PC-3 (cell line): ENCODE measurements at regions not wholly inside any gene's neighbourhood (a gene's known extent, or its start where the extent isn't known, plus 50 kb on each side); places are given as distances from the start of the nearest gene placed in this dataset.

ENCODE experiments used
- ATAC-seq: fragments of 200-7000 bp; cut with Tn5 transposase; 2 replicates; pipeline ENCODE4 v1.9.1; 2020; ENCODE audit warnings: mild to moderate bottlenecking, moderate library complexity
- BruUV-seq: library from RNA; stranded (reverse); fragments of 400-500 nt; replicated peaks from 2 replicates; lab custom pipeline; 2021; lab: Mats Ljungman, UMichigan
- CTCF ChIA-PET: fragments of 300-600 bp; sonication (Branson Sonifier 250); formaldehyde crosslinking; loops from one replicate; lab custom pipeline; 2022; ENCODE audit warnings: antibody characterized with exemption; lab: Charles Lee
- POLR2A ChIA-PET: fragments of 300-600 bp; sonication (Branson Sonifier 250); formaldehyde crosslinking; loops from one replicate; lab custom pipeline; 2022; ENCODE audit warnings: antibody characterized with exemption; ENCODE audit not compliant: unreplicated experiment; lab: Charles Lee
- DNase-seq: peaks from one replicate; pipeline ENCODE4 v3.0.0-alpha.2; 2015
- H2AFZ ChIP-seq: fragments of 300-600 bp; sonication (generic); 2 replicates; pipeline ENCODE4 v1.6.0; 2016; ENCODE audit warnings: antibody characterized with exemption, low read length
- H3F3A ChIP-seq: fragments of 300-600 bp; sonication (generic); one replicate; pipeline ENCODE4 v1.6.0; 2017; ENCODE audit warnings: antibody characterized with exemption, low read length, control low read depth, mild to moderate bottlenecking; ENCODE audit not compliant: unreplicated experiment
- H3K27ac ChIP-seq: fragments of 300-600 bp; sonication (generic); 2 replicates; pipeline ENCODE4 v1.5.1; 2016; ENCODE audit warnings: mild to moderate bottlenecking, low read length
- H3K27me3 ChIP-seq: fragments of 300-600 bp; sonication (generic); 2 replicates; pipeline ENCODE4 v1.6.1; 2016; ENCODE audit warnings: low read length, mixed read lengths
- H3K36me3 ChIP-seq: fragments of 300-600 bp; sonication (generic); 2 replicates; pipeline ENCODE4 v1.6.1; 2016; ENCODE audit warnings: low read depth, mixed run types, low read length, mixed read lengths
- H3K4me1 ChIP-seq: fragments of 300-600 bp; sonication (generic); 2 replicates; pipeline ENCODE4 v1.5.1; 2016; ENCODE audit warnings: low read length; ENCODE audit not compliant: insufficient read depth
- H3K4me2 ChIP-seq: fragments of 300-600 bp; sonication (generic); 2 replicates; pipeline ENCODE4 v1.6.0; 2016; ENCODE audit warnings: low read length
- H3K4me3 ChIP-seq: fragments of 300-600 bp; sonication (generic); 2 replicates; pipeline ENCODE4 v1.5.1; 2016; ENCODE audit warnings: mild to moderate bottlenecking, low read length, mixed read lengths
- H3K79me2 ChIP-seq: fragments of 300-600 bp; sonication (generic); 2 replicates; pipeline ENCODE4 v1.6.1; 2017; ENCODE audit warnings: low read length, mixed read lengths
- H3K9ac ChIP-seq: fragments of 300-600 bp; sonication (generic); 2 replicates; pipeline ENCODE4 v1.6.0; 2016; ENCODE audit warnings: mild to moderate bottlenecking, low read length
- H3K9me2 ChIP-seq: fragments of 300-600 bp; sonication (generic); replicated peaks from 2 replicates; pipeline ENCODE4 v1.6.1; 2016; ENCODE audit warnings: mixed run types, low read length, mixed read lengths
- H3K9me3 ChIP-seq: fragments of 300-600 bp; sonication (generic); 2 replicates; pipeline ENCODE4 v1.6.1; 2016; ENCODE audit warnings: low read length, mixed read lengths
- H4K20me1 ChIP-seq: fragments of 300-600 bp; sonication (generic); 2 replicates; pipeline ENCODE4 v1.6.1; 2016; ENCODE audit warnings: low read length, mixed read lengths
- CTCF ChIP-seq: fragments of 300-600 bp; sonication (generic); conservative IDR thresholded peaks from 2 replicates; pipeline ENCODE4 v1.5.1; 2017; ENCODE audit warnings: antibody characterized with exemption, low read depth, mild to moderate bottlenecking, low read length
- EZH2 ChIP-seq: fragments of 300-600 bp; sonication (generic); IDR thresholded peaks from one replicate; pipeline ENCODE4 v1.6.1; 2017; ENCODE audit warnings: antibody characterized with exemption, mild to moderate bottlenecking, low read length; ENCODE audit not compliant: unreplicated experiment
- EZH2phosphoT487 ChIP-seq: fragments of 300-600 bp; sonication (generic); IDR thresholded peaks from 2 replicates; pipeline ENCODE4 v1.6.1; 2018; ENCODE audit warnings: mild to moderate bottlenecking, antibody characterized with exemption, low read length, borderline replicate concordance
- intact Hi-C: fragments of 100-400 bp; cut with micrococcal nuclease; formaldehyde crosslinking; loops from 2 replicates; pipeline ENCODE4 v1.9.0; 2023

- no TSS peak for BruUV-seq
- Histone ChIP-seq H3K4me3 (no peak overlapping the region), H3K9me3 (no peaks in the 10 kb centered on the region), H3K9ac (no peak overlapping the region), H4K20me1 (no peaks in the 10 kb centered on the region), H3K9me2 (no peaks in the 10 kb centered on the region), H3K79me2 (no peaks in the 10 kb centered on the region), H3K27me3 (no peaks in the 10 kb centered on the region), H3K27ac (no peak overlapping the region), H3K4me2 (no peak overlapping the region), H2AFZ (no peak overlapping the region), H3K4me1 (no peaks in the 10 kb centered on the region), H3F3A (no peaks in the 10 kb centered on the region), H3K36me3 (no peaks in the 10 kb centered on the region)
- ChIA-PET CTCF (no interaction called here), POLR2A (no interaction called here)
- intact Hi-C loops: loop anchor here (10.0 kb wide), 1 partner anchor 779 kb away; the partner anchor contains the start of gene MEIS1
- ATAC-seq (no peak), DNase-seq (no peak)
- TF ChIP-seq EZH2phosphoT487 (no peak), CTCF (no peak), EZH2 (no peak)
Measured at GRCh38 chr2:67213677-67214402, 183.3 kb upstream of the ETAA1 start.

- CTCF ChIA-PET: no interaction called here
- Histone ChIP-seq H3K9ac (no peak overlapping the region), H3K9me3 (no peaks in the 10 kb centered on the region), H3K36me3 (no peaks in the 10 kb centered on the region), H3F3A (no peaks in the 10 kb centered on the region), H3K4me2 (no peak overlapping the region), H3K79me2 (no peaks in the 10 kb centered on the region), H4K20me1 (no peaks in the 10 kb centered on the region), H3K9me2 (no peaks in the 10 kb centered on the region), H3K4me1 (no peaks in the 10 kb centered on the region), H3K4me3 (no peak overlapping the region), H2AFZ (peak overlapping the region; percentile 25), H3K27me3 (no peaks in the 10 kb centered on the region), H3K27ac (no peak overlapping the region)
- POLR2A ChIA-PET: no interaction called here
- TF ChIP-seq CTCF (no peak), EZH2phosphoT487 (no peak)
- no TSS peak for BruUV-seq
- DNase-seq (no peak), ATAC-seq (no peak; the same call in 1 of the 2 replicates)
- intact Hi-C loops: loop anchor here (10.0 kb wide), 1 partner anchor 780 kb away; the partner anchor contains the start of gene MEIS1
Measured at GRCh38 chr2:67214585-67215185, 182.4 kb upstream of the ETAA1 start.
